Naive thymus-derived CD4-positive, alpha-beta T cell (primary cell): ENCODE measurements at regions not wholly inside any gene's neighbourhood (a gene's known extent, or its start where the extent isn't known, plus 50 kb on each side); places are given as distances from the start of the nearest gene placed in this dataset.

Experiments used
- ATAC-seq: fragments of 150-1000 bp; cut with Tn5 transposase; 2 replicates; pipeline ENCODE4 v1.10.0; 2021; ENCODE audit warnings: mild to moderate bottlenecking, moderate library complexity
- CTCF ChIA-PET: fragments of 350-600 bp; sonication (Branson Sonifier 250); formaldehyde crosslinking; loops from one replicate; lab custom pipeline; 2021; ENCODE audit warnings: antibody characterized with exemption; lab: Charles Lee
- POLR2A ChIA-PET: fragments of 350-600 bp; sonication (Branson Sonifier 250); formaldehyde crosslinking; loops from one replicate; lab custom pipeline; 2021; ENCODE audit warnings: antibody characterized with exemption, inconsistent platforms; lab: Charles Lee
- DNase-seq, 9 donors: peaks; one replicate each; pipeline versions ENCODE4 v3.0.0 to v3.0.0-alpha.2; 2020 to 2022; ENCODE audit warnings: mixed read lengths in 1 of 9
- H3K27ac ChIP-seq: one replicate; pipeline ENCODE4 v1.7.0; 2013; ENCODE audit warnings: mild to moderate bottlenecking, low read depth, low read length, moderate library complexity
- H3K27me3 ChIP-seq, 2 donors: one replicate each; pipeline ENCODE4 v1.7.0; 2013; ENCODE audit warnings: low read length in 2 of 2, mild to moderate bottlenecking in 2 of 2, moderate library complexity in 2 of 2; ENCODE audit not compliant: control insufficient read depth in 2 of 2, insufficient read depth in 2 of 2
- H3K36me3 ChIP-seq, 3 experiments: 1 replicate in 2 of 3; 2 replicates in 1 of 3; pipeline ENCODE4 v1.7.0; 2013; ENCODE audit warnings: low read length in 3 of 3, mild to moderate bottlenecking in 3 of 3, moderate library complexity in 1 of 3; ENCODE audit not compliant: insufficient read depth in 3 of 3, control insufficient read depth in 2 of 3
- H3K4me1 ChIP-seq, 2 donors: one replicate each; pipeline ENCODE4 v1.7.0; 2013; ENCODE audit warnings: low read length in 2 of 2, mild to moderate bottlenecking in 2 of 2, moderate library complexity in 1 of 2; ENCODE audit not compliant: control insufficient read depth in 2 of 2, insufficient read depth in 2 of 2
- H3K4me3 ChIP-seq: 2 replicates; pipeline ENCODE4 v1.7.0; 2013; ENCODE audit warnings: mild to moderate bottlenecking, low read length
- H3K9me3 ChIP-seq, 3 experiments: 1 replicate in 2 of 3; 2 replicates in 1 of 3; pipeline ENCODE4 v1.7.0; 2013; ENCODE audit warnings: low read length in 3 of 3; ENCODE audit not compliant: control insufficient read depth in 2 of 3
- H3K27ac Mint-ChIP-seq, 9 donors: one replicate each; pipeline ENCODE4 v1.8.0; 2020 to 2022; ENCODE audit warnings: mixed read lengths in 9 of 9, mild to moderate bottlenecking in 8 of 9, moderate library complexity in 5 of 9, inconsistent platforms in 2 of 9
- H3K27me3 Mint-ChIP-seq, 5 donors: one replicate each; pipeline ENCODE4 v1.8.0; 2021 to 2022; ENCODE audit warnings: mixed read lengths in 5 of 5, mild to moderate bottlenecking in 1 of 5
- H3K36me3 Mint-ChIP-seq, 5 donors: one replicate each; pipeline ENCODE4 v1.8.0; 2020 to 2022; ENCODE audit warnings: mixed read lengths in 5 of 5, mild to moderate bottlenecking in 3 of 5, inconsistent platforms in 1 of 5
- H3K4me1 Mint-ChIP-seq, 7 donors: one replicate each; pipeline ENCODE4 v1.8.0; 2020 to 2022; ENCODE audit warnings: mixed read lengths in 7 of 7, mild to moderate bottlenecking in 3 of 7, inconsistent platforms in 1 of 7
- H3K4me3 Mint-ChIP-seq, 10 donors: one replicate each; pipeline ENCODE4 v1.8.0; 2020 to 2022; ENCODE audit warnings: mild to moderate bottlenecking in 10 of 10, mixed read lengths in 10 of 10, moderate library complexity in 6 of 10, inconsistent platforms in 2 of 10
- H3K9me3 Mint-ChIP-seq, 11 donors: one replicate each; pipeline ENCODE4 v1.8.0; 2020 to 2022; ENCODE audit warnings: mixed read lengths in 11 of 11, mild to moderate bottlenecking in 4 of 11, inconsistent platforms in 1 of 11, moderate library complexity in 1 of 11
- intact Hi-C, 2 donors: fragments of 100-400 bp; cut with micrococcal nuclease; formaldehyde crosslinking; loops; one replicate each; pipeline ENCODE4 v1.15.1; 2023

DNA sequence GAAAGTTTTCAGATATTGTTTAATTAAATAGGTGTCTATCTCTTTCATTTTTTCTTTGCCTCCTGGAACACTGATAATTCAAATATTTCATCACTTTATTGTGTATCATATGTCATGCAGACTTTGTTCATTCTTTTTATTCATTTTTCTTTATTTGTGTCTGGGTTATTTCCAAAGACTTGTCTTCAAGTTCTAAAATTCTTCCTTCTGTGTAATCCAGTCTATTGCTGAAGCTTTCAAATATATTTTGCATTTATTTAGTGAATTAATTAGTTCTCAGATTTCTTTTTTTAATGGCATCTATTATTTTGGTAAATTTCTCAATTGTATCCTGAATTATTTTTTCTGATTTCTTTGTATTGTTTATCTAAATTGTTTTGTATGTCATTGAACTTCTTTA is 70.1 kb downstream of the ZNF330 start:
- Mint-ChIP-seq H3K9me3 (peaks cover 3 to 35% (median 16%) of the 10 kb centered on the region in 11 donors), H3K27ac (no peak overlapping the region)
- ATAC-seq = no peak

GRCh38 chr4:141294306-141294705 is 73.6 kb downstream of the ZNF330 start:
- Mint-ChIP-seq H3K36me3 (peaks cover 0 to 6% (median 0%) of the 10 kb centered on the region in 5 donors), H3K4me3 (no peak overlapping the region), H3K9me3 (peaks cover 3 to 28% (median 16%) of the 10 kb centered on the region in 11 donors), H3K4me1 (no peaks in the 10 kb centered on the region), H3K27ac (no peak overlapping the region), H3K27me3 (peaks cover 7 to 24% (median 15%) of the 10 kb centered on the region in 5 donors)
- Histone ChIP-seq H3K4me3 (no peak overlapping the region), H3K36me3 (no peaks in the 10 kb centered on the region), H3K9me3 (no peaks in the 10 kb centered on the region), H3K27me3 (no peaks in the 10 kb centered on the region), H3K4me1 (no peaks in the 10 kb centered on the region), H3K27ac (no peak overlapping the region)
- POLR2A ChIA-PET = no interaction called here
- intact Hi-C loops = no loop called here
- ATAC-seq (no peak), DNase-seq (no peak)
- CTCF ChIA-PET = no interaction called here

More for the DNA sequence above, 70.1 kb downstream of the ZNF330 start:
- H3K4me3 ChIP-seq = no peak overlapping the region
- Mint-ChIP-seq H3K36me3 (peaks cover 0 to 6% (median 0%) of the 10 kb centered on the region in 5 donors), H3K4me3 (no peak overlapping the region), H3K27me3 (peaks cover 21 to 46% (median 23%) of the 10 kb centered on the region in 5 donors), H3K4me1 (no peaks in the 10 kb centered on the region)
- DNase-seq = no peak
- no peaks in the 10 kb centered on the region for H3K4me1 ChIP-seq
- CTCF ChIA-PET = no interaction called here
- intact Hi-C loops = no loop called here
- no peaks in the 10 kb centered on the region for H3K9me3 ChIP-seq
- no peak overlapping the region for H3K27ac ChIP-seq
- H3K36me3 ChIP-seq = no peaks in the 10 kb centered on the region
- POLR2A ChIA-PET = interaction anchor here (0.6 kb wide), 1 partner anchor 24 kb away, joined by 3 read pairs; no protein-coding TSS in a partner anchor
- no peaks in the 10 kb centered on the region for H3K27me3 ChIP-seq

DNA sequence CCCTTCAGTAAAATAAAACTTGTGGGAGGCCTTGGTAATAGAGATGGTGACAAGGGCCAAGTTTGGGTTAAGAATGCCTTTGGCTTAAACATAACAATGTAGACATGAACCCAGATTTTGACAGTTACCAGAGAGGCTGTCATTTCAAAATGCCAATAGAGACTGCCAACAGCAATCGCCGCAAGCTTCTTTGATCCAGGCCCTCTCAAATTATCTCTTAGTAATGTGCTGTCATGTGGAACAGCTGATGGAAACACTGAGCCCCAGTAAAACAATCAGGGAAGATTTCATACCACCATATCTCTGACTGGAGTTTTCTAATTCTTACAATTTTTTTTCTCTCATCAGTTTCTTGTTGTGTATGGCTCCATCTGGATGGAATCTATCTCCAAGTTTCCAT is 80.5 kb downstream of the ZNF330 start:
- H3K27ac ChIP-seq = no peak overlapping the region
- Mint-ChIP-seq H3K9me3 (no peaks in the 10 kb centered on the region), H3K4me1 (no peaks in the 10 kb centered on the region), H3K4me3 (no peak overlapping the region), H3K36me3 (no peaks in the 10 kb centered on the region), H3K27ac (no peak overlapping the region), H3K27me3 (peaks cover 0 to 10% (median 4%) of the 10 kb centered on the region in 5 donors)
- H3K27me3 ChIP-seq = no peaks in the 10 kb centered on the region
- H3K4me1 ChIP-seq = no peaks in the 10 kb centered on the region
- ChIA-PET POLR2A (no interaction called here), CTCF (interaction anchor here (0.6 to 0.7 kb wide), 5 partner anchors 16 to 260 kb away, joined by 3 to 5 read pairs (median 3); no protein-coding TSS in a partner anchor)
- no peak overlapping the region for H3K4me3 ChIP-seq
- DNase-seq (no peak), ATAC-seq (no peak)
- intact Hi-C loops = loop anchor here in 1 of 2 donors (10.0 kb wide), 2 partner anchors 514 to 824 kb away; no protein-coding TSS in a partner anchor
- no peaks in the 10 kb centered on the region for H3K9me3 ChIP-seq
- no peaks in the 10 kb centered on the region for H3K36me3 ChIP-seq

- ATAC-seq = no peak
- intact Hi-C loops = loop anchor here in 1 of 2 donors (10.0 kb wide), 2 partner anchors 512 to 822 kb away; no protein-coding TSS in a partner anchor
- no peaks in the 10 kb centered on the region for H3K36me3 Mint-ChIP-seq
- Histone ChIP-seq H3K27me3 (no peaks in the 10 kb centered on the region), H3K36me3 (no peaks in the 10 kb centered on the region), H3K27ac (no peak overlapping the region), H3K4me1 (no peaks in the 10 kb centered on the region), H3K9me3 (no peaks in the 10 kb centered on the region), H3K4me3 (no peak overlapping the region)
- POLR2A ChIA-PET = no interaction called here
- no peak overlapping the region for H3K27ac Mint-ChIP-seq
- H3K9me3 Mint-ChIP-seq = no peaks in the 10 kb centered on the region
- no peak overlapping the region for H3K4me3 Mint-ChIP-seq
- CTCF ChIA-PET = no interaction called here
- peaks cover 0 to 10% (median 4%) of the 10 kb centered on the region in 5 donors for H3K27me3 Mint-ChIP-seq
- peaks cover 0 to 5% (median 0%) of the 10 kb centered on the region in 7 donors for H3K4me1 Mint-ChIP-seq
- DNase-seq = no peak
Measured at GRCh38 chr4:141302924-141303323, 82.2 kb downstream of the ZNF330 start.

GRCh38 chr4:141304346-141304745 is 83.7 kb downstream of the ZNF330 start:
- Histone ChIP-seq H3K27ac (no peak overlapping the region), H3K9me3 (no peaks in the 10 kb centered on the region), H3K36me3 (no peaks in the 10 kb centered on the region), H3K27me3 (no peaks in the 10 kb centered on the region), H3K4me1 (no peaks in the 10 kb centered on the region), H3K4me3 (no peak overlapping the region)
- no peak overlapping the region for H3K4me3 Mint-ChIP-seq
- DNase-seq (no peak), ATAC-seq (no peak)
- no peaks in the 10 kb centered on the region for H3K9me3 Mint-ChIP-seq
- H3K36me3 Mint-ChIP-seq = no peaks in the 10 kb centered on the region
- H3K27me3 Mint-ChIP-seq = peaks cover 0 to 10% (median 2%) of the 10 kb centered on the region in 5 donors
- H3K4me1 Mint-ChIP-seq = peaks cover 0 to 5% (median 0%) of the 10 kb centered on the region in 7 donors
- no peak overlapping the region for H3K27ac Mint-ChIP-seq
- intact Hi-C loops = loop anchor here in 1 of 2 donors (10.0 kb wide), 2 partner anchors 510 to 820 kb away; no protein-coding TSS in a partner anchor
- ChIA-PET CTCF (no interaction called here), POLR2A (no interaction called here)

GRCh38 chr4:141306331-141306730 is 85.6 kb downstream of the ZNF330 start:
- H3K36me3 ChIP-seq = no peaks in the 10 kb centered on the region
- intact Hi-C loops = loop anchor here (2.0 to 10.0 kb wide), 7 partner anchors 84 to 1778 kb away; partner anchors contain the start of gene ZNF330 (in 1 of the 2)
- Mint-ChIP-seq H3K4me3 (no peak overlapping the region), H3K27me3 (peaks cover 0 to 10% (median 2%) of the 10 kb centered on the region in 5 donors), H3K36me3 (no peaks in the 10 kb centered on the region), H3K4me1 (peaks cover 0 to 5% (median 0%) of the 10 kb centered on the region in 7 donors), H3K9me3 (no peaks in the 10 kb centered on the region), H3K27ac (no peak overlapping the region)
- no peak for ATAC-seq
- ChIA-PET POLR2A (no interaction called here), CTCF (interaction anchor here (0.7 to 2.2 kb wide), 4 partner anchors 8 to 1544 kb away, joined by 3 to 8 read pairs (median 4); partner anchors contain the start of gene INPP4B)
- no peaks in the 10 kb centered on the region for H3K27me3 ChIP-seq
- no peaks in the 10 kb centered on the region for H3K4me1 ChIP-seq
- H3K4me3 ChIP-seq = no peak overlapping the region
- no peak for DNase-seq
- no peak overlapping the region for H3K27ac ChIP-seq
- no peaks in the 10 kb centered on the region for H3K9me3 ChIP-seq
